Suprapubic skin (tissue), 4 donors: ENCODE measurements at regions not wholly inside any gene's neighbourhood (a gene's known extent, or its start where the extent isn't known, plus 50 kb on each side); places are given as distances from the start of the nearest gene placed in this dataset.
"Not testable (repeated sequence)": the region's sequence is repeated elsewhere in the genome, so short reads cannot be mapped to it uniquely, and the experiment has no call there.

Source experiments
- DNase-seq, 2 donors: peaks; one replicate each; pipeline ENCODE4 v3.0.0-alpha.2; 2019; ENCODE audit warnings: low spot score in 2 of 2
- H3K27ac ChIP-seq: fragments of 200-600 bp; sonication (generic); one replicate; pipeline ENCODE4 v1.5.1; 2019
- H3K27me3 ChIP-seq: fragments of 200-600 bp; sonication (generic); one replicate; pipeline ENCODE4 v1.5.1; 2019
- H3K36me3 ChIP-seq: fragments of 200-600 bp; sonication (generic); one replicate; pipeline ENCODE4 v1.5.1; 2019
- H3K4me1 ChIP-seq: fragments of 200-600 bp; sonication (generic); one replicate; pipeline ENCODE4 v1.5.1; 2019
- H3K4me3 ChIP-seq: fragments of 200-600 bp; sonication (generic); one replicate; pipeline ENCODE4 v1.5.1; 2019; ENCODE audit warnings: mild to moderate bottlenecking
- H3K9me3 ChIP-seq: fragments of 200-600 bp; sonication (generic); one replicate; pipeline ENCODE4 v1.5.1; 2019
- CTCF ChIP-seq, 2 donors: fragments of 200-600 bp in 1 of 2; fragments of 450-650 bp in 1 of 2; sonication (generic) in 1 of 2; IDR thresholded peaks; one replicate each; pipeline ENCODE4 v1.5.1; 2016 to 2019; ENCODE audit warnings: antibody characterized with exemption in 2 of 2, mild to moderate bottlenecking in 1 of 2, moderate library complexity in 1 of 2
- EP300 ChIP-seq: sonication (generic); formaldehyde crosslinking; IDR thresholded peaks from one replicate; pipeline ENCODE4 v1.6.1; 2017; ENCODE audit warnings: antibody characterized with exemption
- POLR2A ChIP-seq, 2 donors: fragments of 450-650 bp; IDR thresholded peaks; one replicate each; pipeline ENCODE4 v1.6.1; 2017; ENCODE audit warnings: antibody characterized with exemption in 2 of 2, mild to moderate bottlenecking in 2 of 2, moderate library complexity in 2 of 2
- POLR2AphosphoS5 ChIP-seq, 3 donors: sonication (generic); formaldehyde crosslinking; IDR thresholded peaks; one replicate each; pipeline ENCODE4 v1.6.1; 2017; ENCODE audit warnings: antibody characterized with exemption in 3 of 3
- WGBS: methylation state at CpG from one replicate; pipeline ENCODE4 v1.1.5; 2018; 5-methylcytosine and 5-hydroxymethylcytosine counted together

- no peak for DNase-seq
- Histone ChIP-seq H3K27me3 (no peaks in the 10 kb centered on the region), H3K4me3 (no peak overlapping the region), H3K9me3 (no peaks in the 10 kb centered on the region), H3K36me3 (no peaks in the 10 kb centered on the region), H3K4me1 (peaks cover 40% of the 10 kb centered on the region), H3K27ac (no peak overlapping the region)
- TF ChIP-seq POLR2A (IDR thresholded peaks at IDR 0.05) (no peak), EP300 (no peak), CTCF (IDR thresholded peaks at IDR 0.05) (no peak), POLR2AphosphoS5 (IDR thresholded peaks at IDR 0.05) (no peak)
- 78% methylated on average over 10 of the region's 10 CpGs for WGBS
Observed at GRCh38 chr9:621201-621855, 220.2 kb upstream of the DMRT1 start.

GRCh38 chr9:624935-625500, 216.5 kb upstream of the DMRT1 start:
- peaks cover 23% of the 10 kb centered on the region for H3K4me1 ChIP-seq
- H3K27ac ChIP-seq = no peak overlapping the region
- no peak overlapping the region for H3K4me3 ChIP-seq
- DNase-seq = no peak
- no peaks in the 10 kb centered on the region for H3K9me3 ChIP-seq
- 24% methylated on average over 7 of the region's 7 CpGs for WGBS
- no peaks in the 10 kb centered on the region for H3K27me3 ChIP-seq
- H3K36me3 ChIP-seq = no peaks in the 10 kb centered on the region
- TF ChIP-seq EP300 = no peak
- TF ChIP-seq POLR2A (IDR thresholded peaks at IDR 0.05) = no peak
- TF ChIP-seq POLR2AphosphoS5 (IDR thresholded peaks at IDR 0.05) = no peak
- TF ChIP-seq CTCF (IDR thresholded peaks at IDR 0.05) = no peak

GRCh38 chr9:625613-626012, 215.9 kb upstream of the DMRT1 start:
- Histone ChIP-seq H3K36me3 (no peaks in the 10 kb centered on the region), H3K9me3 (no peaks in the 10 kb centered on the region), H3K4me1 (peaks cover 22% of the 10 kb centered on the region), H3K4me3 (no peak overlapping the region), H3K27me3 (no peaks in the 10 kb centered on the region), H3K27ac (no peak overlapping the region)
- no peak for DNase-seq
- 63% methylated on average over 3 of the region's 3 CpGs for WGBS
- no peak for TF ChIP-seq POLR2AphosphoS5 (IDR thresholded peaks at IDR 0.05)
- no peak for TF ChIP-seq POLR2A (IDR thresholded peaks at IDR 0.05)
- no peak for TF ChIP-seq CTCF (IDR thresholded peaks at IDR 0.05)
- no peak for TF ChIP-seq EP300

GRCh38 chr9:626114-626513, 215.4 kb upstream of the DMRT1 start:
- not testable (repeated sequence) for H3K27ac ChIP-seq, H3K4me3 ChIP-seq
- 57% methylated on average over 9 of the region's 9 CpGs for WGBS

GRCh38 chr9:626596-626995, 214.9 kb upstream of the DMRT1 start:
- no peak overlapping the region for H3K4me3 ChIP-seq
- H3K27ac ChIP-seq = no peak overlapping the region
- no peaks in the 10 kb centered on the region for H3K9me3 ChIP-seq
- no peak for TF ChIP-seq POLR2A (IDR thresholded peaks at IDR 0.05)
- no peak for TF ChIP-seq CTCF (IDR thresholded peaks at IDR 0.05)
- no peak for TF ChIP-seq POLR2AphosphoS5 (IDR thresholded peaks at IDR 0.05)
- no peak for TF ChIP-seq EP300
- no peak for DNase-seq
- peaks cover 13% of the 10 kb centered on the region for H3K4me1 ChIP-seq
- no peaks in the 10 kb centered on the region for H3K36me3 ChIP-seq
- H3K27me3 ChIP-seq = no peaks in the 10 kb centered on the region
- 65% methylated on average over 3 of the region's 3 CpGs for WGBS

More at GRCh38 chr9:626114-626513, 215.4 kb upstream of the DMRT1 start:
- not testable (repeated sequence) for H3K36me3 ChIP-seq, H3K27me3 ChIP-seq, H3K9me3 ChIP-seq, DNase-seq
- peaks cover 17% of the 10 kb centered on the region for H3K4me1 ChIP-seq
